Caki2 (cell line): ENCODE measurements at regions not wholly inside any gene's neighbourhood (a gene's known extent, or its start where the extent isn't known, plus 50 kb on each side); places are given as distances from the start of the nearest gene placed in this dataset.

Source experiments
- DNase-seq: peaks from one replicate; pipeline ENCODE4 v3.0.0-alpha.2; 2015; ENCODE audit warnings: low read depth
- in situ Hi-C: cut with HindIII; loops from 2 replicates; pipeline ENCODE4 v1.10.0; 2016; ENCODE audit warnings: low sequenced_read_pairs, low pct_unique_long_range_greater_than_20kb, mixed read lengths

GRCh38 chr5:146940295-146940694 lies 61.7 kb upstream of the PPP2R2B start:
- no peak for DNase-seq
- in situ Hi-C loops: no loop called here

GRCh38 chr5:146944019-146944418 lies 65.5 kb upstream of the PPP2R2B start:
- in situ Hi-C loops: no loop called here
- no peak for DNase-seq

GRCh38 chr5:146944764-146945616 lies 66.4 kb upstream of the PPP2R2B start:
- in situ Hi-C loops: no loop called here
- no peak for DNase-seq

GRCh38 chr5:146945617-146946084 lies 67.1 kb upstream of the PPP2R2B start:
- in situ Hi-C loops: no loop called here
- no peak for DNase-seq

GRCh38 chr5:146947181-146947941 lies 68.8 kb upstream of the PPP2R2B start:
- peak; percentile 26 for DNase-seq
- in situ Hi-C loops: no loop called here

- no peak for DNase-seq
- in situ Hi-C loops: no loop called here
Measured at GRCh38 chr5:146948666-146949065, 70.1 kb upstream of the PPP2R2B start.

- DNase-seq: no peak
- in situ Hi-C loops: no loop called here
Measured at GRCh38 chr5:146952168-146952567, 73.6 kb upstream of the PPP2R2B start.

- in situ Hi-C loops: no loop called here
- DNase-seq: no peak
Measured at GRCh38 chr5:146956217-146956616, 77.7 kb upstream of the PPP2R2B start.

- DNase-seq: no peak
- in situ Hi-C loops: no loop called here
Measured at GRCh38 chr5:146959360-146959759, 80.8 kb upstream of the PPP2R2B start.

GRCh38 chr5:146962801-146963355 lies 84.3 kb upstream of the PPP2R2B start:
- DNase-seq: peak; percentile 14
- in situ Hi-C loops: no loop called here

- DNase-seq: peak; percentile 65
- in situ Hi-C loops: no loop called here
Measured at GRCh38 chr5:146965761-146966659, 87.5 kb upstream of the PPP2R2B start.

GRCh38 chr5:146967646-146968045 lies 89.1 kb upstream of the PPP2R2B start:
- in situ Hi-C loops: no loop called here
- no peak for DNase-seq

- in situ Hi-C loops: no loop called here
- no peak for DNase-seq
Measured at GRCh38 chr5:146971401-146971800, 92.8 kb upstream of the PPP2R2B start.

GRCh38 chr5:146986469-146986868 lies 107.9 kb upstream of the PPP2R2B start:
- in situ Hi-C loops: no loop called here
- DNase-seq: no peak

- in situ Hi-C loops: no loop called here
- DNase-seq: no peak
Measured at GRCh38 chr5:146993876-146994530, 115.4 kb upstream of the PPP2R2B start.

GRCh38 chr5:146995878-146996277 lies 117.3 kb upstream of the PPP2R2B start:
- in situ Hi-C loops: no loop called here
- no peak for DNase-seq

- in situ Hi-C loops: no loop called here
- no peak for DNase-seq
Measured at GRCh38 chr5:147015405-147015804, 136.8 kb upstream of the PPP2R2B start.

GRCh38 chr5:147017191-147017590 lies 138.6 kb upstream of the PPP2R2B start:
- no peak for DNase-seq
- in situ Hi-C loops: no loop called here
